ENCODE measurements at regions not wholly inside any gene's neighbourhood (a gene's known extent, or its start where the extent isn't known, plus 50 kb on each side); places are given as distances from the start of the nearest gene placed in this dataset.
A peak's percentile ranks its signal among the peaks of the same experiment; 100 is the strongest.

- DNase-seq, result no peak
Measured at GRCh38 chr4:7126981-7127380, 59.1 kb upstream of the GRPEL1 start.

DNA sequence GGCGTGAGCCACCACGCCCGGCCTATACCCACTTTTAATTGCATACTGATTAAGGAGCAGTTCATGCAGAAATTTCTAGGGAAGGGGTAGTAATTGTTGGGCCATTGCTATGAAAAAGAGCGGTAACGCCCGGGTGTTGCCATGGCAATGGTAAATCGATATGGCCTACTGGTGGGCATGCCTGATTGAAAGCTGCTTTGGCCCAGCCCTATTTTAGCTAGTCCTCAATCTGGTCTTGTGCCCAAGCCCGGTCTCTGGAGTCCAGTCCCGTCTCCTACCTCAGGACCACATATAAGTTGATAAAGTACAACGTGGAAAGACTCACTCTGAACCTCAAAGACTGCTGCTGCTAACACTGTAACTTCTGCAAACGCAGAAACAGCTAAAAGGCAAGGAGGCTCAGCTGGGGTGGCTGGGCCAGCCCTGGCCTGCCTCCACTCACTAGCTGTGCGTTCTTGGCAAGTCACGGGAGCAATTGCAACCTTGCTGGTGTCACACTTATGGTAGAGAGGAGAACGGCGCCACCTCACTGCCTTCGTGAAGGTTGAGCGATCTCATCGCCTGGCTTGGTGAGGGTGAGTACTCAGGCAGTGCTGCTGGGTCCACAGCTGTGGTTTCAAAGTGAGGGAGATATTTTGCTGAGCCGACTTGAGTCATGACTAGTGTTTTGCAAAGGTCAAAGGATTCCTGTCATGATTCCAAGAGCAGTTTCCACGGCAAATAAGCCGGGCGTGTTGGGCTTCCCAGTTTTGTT, 57.0 kb upstream of the GRPEL1 start:
- peak; percentile 55 for DNase-seq

GRCh38 chr4:7121866-7122653, 54.2 kb upstream of the GRPEL1 start:
- DNase-seq, result no peak

DNA sequence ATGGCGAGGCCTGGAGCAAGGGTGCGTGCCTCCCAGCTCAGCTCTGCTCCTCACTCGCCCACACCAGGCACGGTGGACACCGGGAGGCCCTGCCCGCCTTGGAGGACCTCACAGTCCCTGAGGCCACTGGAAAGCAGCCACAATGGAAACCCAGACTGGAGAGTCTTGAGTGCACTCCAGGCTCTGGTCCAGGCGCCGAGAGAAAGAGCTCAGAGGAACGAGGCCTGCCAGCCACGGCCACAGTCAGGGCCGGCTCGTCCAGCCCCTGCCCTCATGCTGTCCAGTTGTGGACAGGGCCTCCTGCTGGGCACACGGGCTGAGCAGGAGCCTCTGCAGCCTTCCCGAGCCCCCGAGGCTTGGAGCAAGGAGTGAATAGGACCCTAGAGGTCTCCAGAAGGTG, 53.3 kb upstream of the GRPEL1 start:
- no peak for DNase-seq

GRCh38 chr4:7120341-7120740, 52.5 kb upstream of the GRPEL1 start:
- DNase-seq, result no peak

DNA sequence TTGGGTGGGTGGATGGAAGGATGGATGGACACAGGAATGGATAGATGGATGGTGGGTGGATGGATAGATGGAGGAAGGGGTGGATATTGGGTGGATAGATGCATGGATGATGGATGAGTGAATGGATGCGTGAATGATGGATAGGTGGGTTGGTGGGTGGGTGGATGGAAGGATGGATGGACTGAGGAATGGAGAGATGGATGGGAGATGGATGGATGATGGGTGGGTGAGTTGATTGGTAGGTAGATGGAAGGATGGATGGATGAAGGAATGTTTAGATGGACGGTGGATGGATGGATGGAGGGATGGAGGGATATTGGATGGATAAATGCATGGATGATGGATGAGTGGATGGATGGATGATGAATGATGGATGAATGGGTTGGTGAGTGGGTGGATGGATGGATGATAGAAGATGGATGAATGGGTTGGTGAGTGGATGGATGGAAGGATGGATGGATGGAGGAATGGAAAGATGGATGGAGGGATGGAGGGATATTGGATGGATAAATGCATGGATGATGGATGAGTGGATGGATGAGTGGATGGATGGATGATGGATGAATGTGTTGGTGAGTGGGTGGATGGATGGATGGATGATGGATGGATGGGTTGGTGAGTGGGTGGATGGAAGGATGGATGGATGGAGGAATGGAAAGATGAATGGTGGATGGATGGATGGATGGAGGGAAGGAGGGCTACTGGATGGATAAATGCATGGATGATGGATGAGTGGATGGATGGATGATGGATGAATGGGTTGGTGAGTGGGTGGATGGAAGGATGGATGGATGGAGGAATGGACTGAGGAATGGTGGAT, 50.4 kb upstream of the GRPEL1 start:
- DNase-seq, result no peak
